HG03565 (cell line): ENCODE measurements at regions not wholly inside any gene's neighbourhood (a gene's known extent, or its start where the extent isn't known, plus 50 kb on each side); places are given as distances from the start of the nearest gene placed in this dataset.

Experiments used
- ATAC-seq: cut with Tn5 transposase; IDR thresholded peaks from one replicate; pipeline ENCODE4 v1.9.1; 2021; ENCODE audit warnings: mild to moderate bottlenecking, moderate library complexity; ENCODE audit not compliant: unreplicated experiment

GRCh38 chr6:163806755-163807499 is 392.4 kb downstream of the QKI start:
- ATAC-seq: no peak

GRCh38 chr6:163804991-163805390 is 390.5 kb downstream of the QKI start:
- no peak for ATAC-seq

- no peak for ATAC-seq
These were observed 387.7 kb downstream of the QKI start for GRCh38 chr6:163802267-163802666.

GRCh38 chr6:163797296-163797845 is 382.9 kb downstream of the QKI start:
- no peak for ATAC-seq

GRCh38 chr6:163793011-163793983 is 378.8 kb downstream of the QKI start:
- peak; percentile 99 for ATAC-seq

- no peak for ATAC-seq
These were observed 375.8 kb downstream of the QKI start for GRCh38 chr6:163790266-163790840.

GRCh38 chr6:163789199-163789810 is 374.8 kb downstream of the QKI start:
- no peak for ATAC-seq

GRCh38 chr6:163786995-163787671 is 372.6 kb downstream of the QKI start:
- ATAC-seq: peak; percentile 45

GRCh38 chr6:163782436-163783003 is 368.0 kb downstream of the QKI start:
- peak; percentile 90 for ATAC-seq

GRCh38 chr6:163780994-163781393 is 366.5 kb downstream of the QKI start:
- no peak for ATAC-seq

GRCh38 chr6:163779727-163780284 is 365.3 kb downstream of the QKI start:
- ATAC-seq: no peak

GRCh38 chr6:163777716-163778115 is 363.2 kb downstream of the QKI start:
- no peak for ATAC-seq

GRCh38 chr6:163776906-163777686 is 362.6 kb downstream of the QKI start:
- no peak for ATAC-seq

GRCh38 chr6:163776196-163776905 is 361.8 kb downstream of the QKI start:
- ATAC-seq: no peak

GRCh38 chr6:163775313-163775712 is 360.8 kb downstream of the QKI start:
- ATAC-seq: no peak

- no peak for ATAC-seq
These were observed 360.0 kb downstream of the QKI start for GRCh38 chr6:163774485-163774884.

GRCh38 chr6:163773646-163774045 is 359.1 kb downstream of the QKI start:
- no peak for ATAC-seq

GRCh38 chr6:163772701-163773100 is 358.2 kb downstream of the QKI start:
- ATAC-seq: no peak
